H1 (cell line): ENCODE measurements at regions not wholly inside any gene's neighbourhood (a gene's known extent, or its start where the extent isn't known, plus 50 kb on each side); places are given as distances from the start of the nearest gene placed in this dataset.
A peak's percentile ranks its signal among the peaks of the same experiment; 100 is the strongest.

Source experiments
- CTCF ChIA-PET: fragments of 300-600 bp; sonication (Branson Sonifier 250); formaldehyde crosslinking; loops from one replicate; lab custom pipeline; 2021; ENCODE audit not compliant: partially characterized antibody; lab: Charles Lee
- POLR2A ChIA-PET: fragments of 300-600 bp; sonication (Branson Sonifier 250); formaldehyde crosslinking; loops from one replicate; lab custom pipeline; 2021; ENCODE audit warnings: inconsistent platforms; ENCODE audit not compliant: partially characterized antibody; lab: Charles Lee
- DNase-seq, 2 experiments: peaks; one replicate each; pipeline versions ENCODE4 v3.0.0 to v3.0.0-alpha.2; 2010 to 2022; ENCODE audit warnings: low spot score in 2 of 2, low read depth in 1 of 2, mixed read lengths in 1 of 2
- FAIRE-seq: peaks from 2 replicates; lab custom pipeline; 2011; peaks lifted over from hg19 to GRCh38; lab: Jason Lieb, UNC
- H2AFZ ChIP-seq: 2 replicates; pipeline ENCODE4 v1.8.1; 2012; ENCODE audit warnings: low read length, inconsistent platforms
- H2AK5ac ChIP-seq: 2 replicates; pipeline ENCODE4 v1.6.1; 2013; ENCODE audit warnings: low read depth, low read length
- H2BK120ac ChIP-seq: replicated peaks from 2 replicates; pipeline ENCODE3; 2013; ENCODE audit warnings: low read depth, low read length, inconsistent platforms
- H2BK12ac ChIP-seq: 2 replicates; pipeline ENCODE4 v1.6.1; 2013; ENCODE audit warnings: low read depth, low read length
- H2BK15ac ChIP-seq: 2 replicates; pipeline ENCODE4 v1.6.1; 2013; ENCODE audit warnings: low read length
- H2BK20ac ChIP-seq: 2 replicates; pipeline ENCODE4 v1.6.1; 2013; ENCODE audit warnings: low read length
- H2BK5ac ChIP-seq: 2 replicates; pipeline ENCODE4 v1.6.1; 2013; ENCODE audit warnings: low read depth, low read length
- H3K14ac ChIP-seq: 2 replicates; pipeline ENCODE4 v1.6.1; 2013; ENCODE audit warnings: inconsistent platforms; ENCODE audit not compliant: insufficient read length
- H3K18ac ChIP-seq: 2 replicates; pipeline ENCODE4 v1.6.1; 2013; ENCODE audit warnings: low read length; ENCODE audit errors: extremely low read depth
- H3K23ac ChIP-seq: 2 replicates; pipeline ENCODE4 v1.6.1; 2013; ENCODE audit warnings: inconsistent platforms; ENCODE audit not compliant: insufficient read length
- H3K23me2 ChIP-seq: 2 replicates; pipeline ENCODE4 v1.6.1; 2013; ENCODE audit warnings: low read depth, low read length
- H3K27ac ChIP-seq: 2 replicates; pipeline ENCODE4 v1.6.1; 2011; ENCODE audit warnings: low read depth, low read length, inconsistent platforms
- H3K27me3 ChIP-seq, 4 experiments: replicated peaks in 1 of 4; 1 replicate in 1 of 4; 2 replicates in 3 of 4; pipeline versions ENCODE4 v1.6.1 to v1.8.1; 2011 to 2013; ENCODE audit warnings: low read length in 3 of 4, mild to moderate bottlenecking in 3 of 4, inconsistent platforms in 2 of 4, mixed read lengths in 2 of 4, moderate library complexity in 1 of 4; ENCODE audit not compliant: control insufficient read depth in 3 of 4, insufficient read depth in 3 of 4; ENCODE audit errors: extremely low read depth in 1 of 4
- H3K36me3 ChIP-seq, 4 experiments: 2 replicates each; pipeline versions ENCODE4 v1.6.1 to v1.8.1; 2011 to 2013; ENCODE audit warnings: mild to moderate bottlenecking in 4 of 4, low read length in 3 of 4, moderate library complexity in 2 of 4, control low read depth in 1 of 4, inconsistent platforms in 1 of 4; ENCODE audit not compliant: insufficient read depth in 4 of 4, control insufficient read depth in 2 of 4
- H3K4ac ChIP-seq: replicated peaks from 2 replicates; pipeline ENCODE3; 2013; ENCODE audit warnings: low read length, low read depth, mixed read lengths, inconsistent platforms; ENCODE audit not compliant: insufficient read length
- H3K4me1 ChIP-seq, 4 experiments: replicated peaks in 1 of 4; 1 replicate in 1 of 4; 2 replicates in 3 of 4; pipeline versions ENCODE4 v1.6.1 to v1.8.1; 2011 to 2013; ENCODE audit warnings: low read length in 3 of 4, inconsistent platforms in 2 of 4, mixed read lengths in 1 of 4; ENCODE audit not compliant: insufficient read depth in 4 of 4, control insufficient read depth in 3 of 4
- H3K4me2 ChIP-seq, 2 experiments: 2 replicates each; pipeline versions ENCODE4 v1.6.1 to v1.8.1; 2011 to 2013; ENCODE audit warnings: low read depth in 2 of 2, low read length in 2 of 2, control low read depth in 1 of 2, inconsistent platforms in 1 of 2, mild to moderate bottlenecking in 1 of 2; ENCODE audit not compliant: insufficient read depth in 1 of 2
- H3K4me3 ChIP-seq, 4 experiments: fragments of 200-600, 300-600 bp in 1 of 4; sonication (generic), shearing (Covaris generic), sonication (Bioruptor Twin) in 1 of 4; 2 replicates each; pipeline versions ENCODE4 v1.5.1 to v1.8.1; 2011 to 2016; ENCODE audit warnings: low read length in 4 of 4, low read depth in 3 of 4, control low read depth in 2 of 4, inconsistent platforms in 2 of 4, mild to moderate bottlenecking in 2 of 4, mixed read lengths in 1 of 4, moderate library complexity in 1 of 4; ENCODE audit not compliant: insufficient read depth in 2 of 4; ENCODE audit errors: extremely low read depth in 1 of 4
- H3K56ac ChIP-seq: replicated peaks from 2 replicates; pipeline ENCODE3; 2013; ENCODE audit warnings: low read depth, mild to moderate bottlenecking, mixed read lengths, low read length, inconsistent platforms; ENCODE audit not compliant: insufficient read length
- H3K79me1 ChIP-seq: 2 replicates; pipeline ENCODE4 v1.6.1; 2013; ENCODE audit warnings: low read depth, low read length, control low read depth
- H3K79me2 ChIP-seq, 2 experiments: 2 replicates each; pipeline versions ENCODE4 v1.6.1 to v1.8.1; 2012 to 2013; ENCODE audit warnings: low read length in 2 of 2, mild to moderate bottlenecking in 2 of 2, inconsistent platforms in 1 of 2; ENCODE audit not compliant: insufficient read depth in 2 of 2, control insufficient read depth in 1 of 2
- H3K9ac ChIP-seq, 4 experiments: replicated peaks in 1 of 4; 1 replicate in 1 of 4; 2 replicates in 3 of 4; pipeline versions ENCODE4 v1.6.1 to v1.8.1; 2011 to 2013; ENCODE audit warnings: low read depth in 3 of 4, low read length in 3 of 4, control low read depth in 2 of 4, mild to moderate bottlenecking in 2 of 4, moderate library complexity in 2 of 4, inconsistent platforms in 1 of 4; ENCODE audit errors: extremely low read depth in 1 of 4
- H3K9me3 ChIP-seq, 2 experiments: 2 replicates each; pipeline versions ENCODE4 v1.6.1 to v1.8.1; 2012 to 2013; ENCODE audit warnings: mild to moderate bottlenecking in 2 of 2, moderate library complexity in 2 of 2, control low read depth in 1 of 2, inconsistent platforms in 1 of 2, low read depth in 1 of 2, low read length in 1 of 2, mixed read lengths in 1 of 2; ENCODE audit not compliant: insufficient read depth in 2 of 2
- H4K20me1 ChIP-seq, 2 experiments: replicated peaks in 1 of 2; 2 replicates each; pipeline versions ENCODE3 to v1.8.1; 2011 to 2013; ENCODE audit warnings: inconsistent platforms in 2 of 2, low read length in 2 of 2, mild to moderate bottlenecking in 1 of 2; ENCODE audit not compliant: insufficient read depth in 2 of 2, control insufficient read depth in 1 of 2
- H4K5ac ChIP-seq: 2 replicates; pipeline ENCODE4 v1.6.1; 2013; ENCODE audit warnings: low read length, low read depth, mixed read lengths, inconsistent platforms; ENCODE audit not compliant: insufficient read length
- H4K8ac ChIP-seq: 2 replicates; pipeline ENCODE4 v1.8.0; 2013; ENCODE audit warnings: mild to moderate bottlenecking, moderate library complexity, low read length, inconsistent platforms; ENCODE audit not compliant: insufficient read depth; ENCODE audit errors: extremely low read depth
- H4K91ac ChIP-seq: replicated peaks from 2 replicates; pipeline ENCODE3; 2013; ENCODE audit warnings: low read length, mixed read lengths, inconsistent platforms; ENCODE audit not compliant: insufficient read length
- ASH2L ChIP-seq: fragments of 200-600, 300-600 bp; sonication (generic); IDR thresholded peaks from one replicate; pipeline ENCODE4 v1.7.1; 2017; ENCODE audit warnings: low read length
- BRCA1 ChIP-seq: IDR thresholded peaks from 2 replicates; pipeline ENCODE4 v1.6.1; 2012; ENCODE audit warnings: low read depth, low read length, improper control_type of control experiment
- CHD1 ChIP-seq: IDR thresholded peaks from 2 replicates; pipeline ENCODE4 v1.6.1; 2012; ENCODE audit warnings: low read depth, low read length, improper control_type of control experiment
- E2F6 ChIP-seq: IDR thresholded peaks from 2 replicates; pipeline ENCODE4 v1.6.1; 2012; ENCODE audit warnings: inconsistent platforms
- EP300 ChIP-seq, 2 experiments: IDR thresholded peaks; 1 replicate in 1 of 2; 2 replicates in 1 of 2; pipeline ENCODE4 v1.6.1; 2011 to 2012; ENCODE audit warnings: low read depth in 2 of 2, low read length in 2 of 2, mild to moderate bottlenecking in 2 of 2, borderline replicate concordance in 1 of 2, inconsistent platforms in 1 of 2, moderate library complexity in 1 of 2
- KDM5A ChIP-seq: fragments of 200-600 bp; IDR thresholded peaks from 2 replicates; pipeline ENCODE4 v1.7.1; 2012; ENCODE audit warnings: mild to moderate bottlenecking, low read length, inconsistent platforms, mixed read lengths
- MAX ChIP-seq: IDR thresholded peaks from 2 replicates; pipeline ENCODE4 v1.6.1; 2012; ENCODE audit warnings: inconsistent platforms
- RAD21 ChIP-seq, 2 experiments: IDR thresholded peaks in 1 of 2; conservative IDR thresholded peaks in 1 of 2; 2 replicates each; pipeline ENCODE4 v1.6.1; 2011; ENCODE audit warnings: low read depth in 2 of 2, low read length in 2 of 2, improper control_type of control experiment in 1 of 2, inconsistent platforms in 1 of 2, mild to moderate bottlenecking in 1 of 2, moderate library complexity in 1 of 2
- RNF2 ChIP-seq: fragments of 200-900, 300-1000 bp; sonication (generic); IDR thresholded peaks from 2 replicates; pipeline ENCODE4 v1.7.1; 2016; ENCODE audit warnings: borderline replicate concordance, low read depth, mild to moderate bottlenecking, antibody characterized with exemption, low read length; ENCODE audit not compliant: poor library complexity, severe bottlenecking; ENCODE audit errors: missing control alignments
- SP1 ChIP-seq: IDR thresholded peaks from 2 replicates; pipeline ENCODE4 v1.6.1; 2011; ENCODE audit warnings: low read depth, low read length
- TEAD4 ChIP-seq: IDR thresholded peaks from 2 replicates; pipeline ENCODE4 v1.6.1; 2012; ENCODE audit warnings: low read depth, low read length, inconsistent platforms, mixed read lengths
- WGBS, 2 experiments: shearing (Covaris generic) in 1 of 2; methylation state at CpG; one replicate each; pipeline versions ENCODE4 v1.1.6 to v1.1.7; 2013 to 2015; ENCODE audit warnings: low lambda C conversion rate in 2 of 2, mixed read lengths in 2 of 2, inconsistent platforms in 1 of 2, low coverage in 1 of 2, missing lambda C conversion rate in 1 of 2; ENCODE audit not compliant: insufficient replicate concordance in 2 of 2, insufficient coverage in 1 of 2, insufficient read length in 1 of 2; ENCODE audit errors: extremely low coverage in 1 of 2, missing lambda C conversion rate in 1 of 2; 5-methylcytosine and 5-hydroxymethylcytosine counted together

GRCh38 chr16:85401370-85401916, 211.7 kb upstream of the GSE1 start:
- no peak overlapping the region for H3K56ac ChIP-seq
- H2AK5ac ChIP-seq, result peak overlapping the region; percentile 45; the same call in 1 of the 2 replicates
- H3K4me1 ChIP-seq, result peaks cover 3 to 30% (median 14%) of the 10 kb centered on the region in 4 experiments
- peak overlapping the region; percentile 11 for H4K91ac ChIP-seq
- no peak overlapping the region for H3K23ac ChIP-seq
- H4K5ac ChIP-seq, result no peak overlapping the region
- H3K9ac ChIP-seq, result no peak overlapping the region
- H3K79me1 ChIP-seq, result peaks cover 6% of the 10 kb centered on the region
- H3K4me3 ChIP-seq, result no peak overlapping the region
- no peak overlapping the region for H2BK120ac ChIP-seq
- peaks cover 0 to 3% of the 10 kb centered on the region in 2 experiments; a peak in 2 of 4 replicates for H3K9me3 ChIP-seq
- peaks cover 8% of the 10 kb centered on the region; the same call in 1 of the 2 replicates for H3K23me2 ChIP-seq
- H3K4me2 ChIP-seq, result no peak overlapping the region
- no peak overlapping the region for H2AFZ ChIP-seq
- POLR2A ChIA-PET, result interaction anchor here (1.3 kb wide), 2 partner anchors 35 to 273 kb away, joined by 3 to 4 read pairs; no protein-coding TSS in a partner anchor
- no peaks in the 10 kb centered on the region for H3K27me3 ChIP-seq
- DNase-seq, result peak in 1 of 2 experiments; percentile 42
- FAIRE-seq, result no peak
- peak overlapping the region; percentile 46; the same call in 1 of the 2 replicates for H2BK15ac ChIP-seq
- no peaks in the 10 kb centered on the region for H3K79me2 ChIP-seq
- no peak overlapping the region for H3K14ac ChIP-seq
- no peaks in the 10 kb centered on the region for H3K36me3 ChIP-seq
- CTCF ChIA-PET, result interaction anchor here (1.0 to 3.4 kb wide), 12 partner anchors 11 to 286 kb away, joined by 3 to 37 read pairs (median 5); no protein-coding TSS in a partner anchor
- 93% methylated on average over 16 of the region's 16 CpGs; no CpG with 5 or more reads in 1 of the 2 experiments for WGBS, 2 experiments
- H3K18ac ChIP-seq, result no peak overlapping the region; the same call in 1 of the 2 replicates
- H3K4ac ChIP-seq, result peak overlapping the region; percentile 72
- H2BK12ac ChIP-seq, result peak overlapping the region; percentile 68; the same call in 1 of the 2 replicates
- no peak overlapping the region for H3K27ac ChIP-seq
- H2BK20ac ChIP-seq, result 0 out of 2 replicates have a peak overlapping the region, but pooled peaks have one; percentile 61
- H4K8ac ChIP-seq, result no peak overlapping the region
- H2BK5ac ChIP-seq, result no peak overlapping the region
- H4K20me1 ChIP-seq, result peaks cover 0 to 14% of the 10 kb centered on the region in 2 experiments
- TF ChIP-seq ASH2L (no peak), E2F6 (no peak), EP300 (IDR thresholded peaks at IDR 0.05; ENCODE audit: borderline replicate concordance in 1 of 2, low read depth in 2 of 2, low read length in 2 of 2) (no peak), MAX (no peak), TEAD4 (no peak), RAD21 (IDR thresholded peaks at IDR 0.05 in 1 of 2, conservative IDR thresholded peaks at IDR 0.05 in 1 of 2; ENCODE audit: low read depth in 2 of 2, low read length in 2 of 2) (no peak), RNF2 (no peak), KDM5A (no peak), SP1 (no peak), CHD1 (no peak), BRCA1 (no peak)
